Neural cell (in vitro differentiated cells): ENCODE measurements at regions not wholly inside any gene's neighbourhood (a gene's known extent, or its start where the extent isn't known, plus 50 kb on each side); places are given as distances from the start of the nearest gene placed in this dataset.

Experiments used
- H2AFZ ChIP-seq: fragments of 200-600, 300-800 bp; sonication (generic), shearing (Covaris generic); 2 replicates; pipeline ENCODE4 v1.6.0; 2014; ENCODE audit warnings: low read depth, mild to moderate bottlenecking, antibody characterized with exemption, low read length, moderate library complexity
- H3F3A ChIP-seq: fragments of 200-600 bp; shearing (Covaris generic); 2 replicates; pipeline ENCODE4 v1.6.1; 2016; ENCODE audit warnings: mild to moderate bottlenecking, moderate library complexity, mixed read lengths, antibody characterized with exemption, low read length; ENCODE audit not compliant: insufficient read depth, poor library complexity, severe bottlenecking
- H3K27ac ChIP-seq: fragments of 200-600, 300-800 bp; sonication (generic), shearing (Covaris generic); 2 replicates; pipeline ENCODE4 v1.5.1; 2014; ENCODE audit warnings: mild to moderate bottlenecking, low read length, moderate library complexity
- H3K27me3 ChIP-seq: fragments of 300-800, 200-600 bp; sonication (generic), shearing (Covaris generic); 2 replicates; pipeline ENCODE4 v1.6.0; 2014; ENCODE audit warnings: mild to moderate bottlenecking, low read depth, low read length, moderate library complexity; ENCODE audit not compliant: insufficient read depth
- H3K36me3 ChIP-seq: fragments of 300-800, 200-600 bp; sonication (generic), shearing (Covaris generic); 2 replicates; pipeline ENCODE4 v1.5.1; 2014; ENCODE audit warnings: mild to moderate bottlenecking, antibody characterized with exemption, low read length, moderate library complexity; ENCODE audit not compliant: insufficient read depth
- H3K4me2 ChIP-seq: fragments of 300-800, 200-600 bp; sonication (generic), shearing (Covaris generic); 2 replicates; pipeline ENCODE4 v1.6.0; 2014; ENCODE audit warnings: mild to moderate bottlenecking, low read length
- H3K4me3 ChIP-seq: fragments of 300-800, 200-600 bp; sonication (generic), shearing (Covaris generic); 2 replicates; pipeline ENCODE4 v1.5.1; 2014; ENCODE audit warnings: mild to moderate bottlenecking, low read length, moderate library complexity
- H3K79me2 ChIP-seq: fragments of 200-600 bp; shearing (Covaris generic); replicated peaks from 2 replicates; pipeline ENCODE4 v1.6.0; 2014; ENCODE audit warnings: mild to moderate bottlenecking, low read length, moderate library complexity; ENCODE audit not compliant: insufficient read depth
- H3K9ac ChIP-seq: fragments of 300-800, 200-600 bp; sonication (generic), shearing (Covaris generic); 2 replicates; pipeline ENCODE4 v1.6.1; 2016; ENCODE audit warnings: mild to moderate bottlenecking, low read length, mixed read lengths
- H3K9me2 ChIP-seq: fragments of 200-600 bp; shearing (Covaris generic); 2 replicates; pipeline ENCODE4 v1.6.1; 2016; ENCODE audit warnings: mild to moderate bottlenecking, low read length, mixed read lengths; ENCODE audit not compliant: insufficient read depth
- H3K9me3 ChIP-seq: fragments of 200-600, 300-800 bp; sonication (generic), shearing (Covaris generic); 2 replicates; pipeline ENCODE4 v1.6.1; 2016; ENCODE audit warnings: mild to moderate bottlenecking, mixed run types, low read length, moderate library complexity, mixed read lengths
- H4K20me1 ChIP-seq: fragments of 200-600 bp; shearing (Covaris generic); 2 replicates; pipeline ENCODE4 v1.6.1; 2016; ENCODE audit warnings: mild to moderate bottlenecking, mixed run types; ENCODE audit not compliant: insufficient read depth
- EP300 ChIP-seq: fragments of 450-650 bp; conservative IDR thresholded peaks from 2 replicates; pipeline ENCODE4 v1.6.1; 2014; ENCODE audit warnings: antibody characterized with exemption, mild to moderate bottlenecking, moderate library complexity; ENCODE audit not compliant: poor library complexity, severe bottlenecking
- EZH2 ChIP-seq: fragments of 200-600, 300-800 bp; shearing (Covaris generic), sonication (generic); IDR thresholded peaks from 2 replicates; pipeline ENCODE4 v1.6.1; 2014; ENCODE audit warnings: antibody characterized with exemption, low read length, borderline replicate concordance, mild to moderate bottlenecking; ENCODE audit not compliant: insufficient read depth, poor library complexity, severe bottlenecking
- MXI1 ChIP-seq: fragments of 450-650 bp; conservative IDR thresholded peaks from 2 replicates; pipeline ENCODE4 v1.6.1; 2014; ENCODE audit warnings: antibody characterized with exemption, mild to moderate bottlenecking; ENCODE audit not compliant: poor library complexity, severe bottlenecking
- POLR2AphosphoS5 ChIP-seq: IDR thresholded peaks from 2 replicates; pipeline ENCODE4 v1.6.1; 2012
- RAD21 ChIP-seq: fragments of 450-650 bp; conservative IDR thresholded peaks from 2 replicates; pipeline ENCODE4 v1.6.1; 2014; ENCODE audit warnings: antibody characterized with exemption, mild to moderate bottlenecking, moderate library complexity
- SMC3 ChIP-seq: fragments of 450-650 bp; conservative IDR thresholded peaks from 2 replicates; pipeline ENCODE4 v1.6.1; 2014; ENCODE audit warnings: antibody characterized with exemption, mild to moderate bottlenecking, moderate library complexity; ENCODE audit not compliant: poor library complexity
- TAF1 ChIP-seq: IDR thresholded peaks from 2 replicates; pipeline ENCODE4 v1.6.1; 2012; ENCODE audit warnings: low read depth
- small RNA-seq, 3 experiments: library from RNA; depleted of rRNA; stranded (forward); fragments of <200 nt; gene quantifications; one replicate each; pipeline ENCODE3, GENCODE V24; 2012
- TF ChIP-seq, protein P1 (sequence below): fragments of 450-650 bp; IDR thresholded peaks from 2 replicates; pipeline ENCODE4 v1.5.1; 2014; ENCODE audit warnings: antibody characterized with exemption, mild to moderate bottlenecking, moderate library complexity; ENCODE audit not compliant: poor library complexity, severe bottlenecking
- TF ChIP-seq, protein P2 (sequence below): IDR thresholded peaks from 2 replicates; pipeline ENCODE4 v1.6.1; 2012; ENCODE audit warnings: borderline replicate concordance

DNA sequence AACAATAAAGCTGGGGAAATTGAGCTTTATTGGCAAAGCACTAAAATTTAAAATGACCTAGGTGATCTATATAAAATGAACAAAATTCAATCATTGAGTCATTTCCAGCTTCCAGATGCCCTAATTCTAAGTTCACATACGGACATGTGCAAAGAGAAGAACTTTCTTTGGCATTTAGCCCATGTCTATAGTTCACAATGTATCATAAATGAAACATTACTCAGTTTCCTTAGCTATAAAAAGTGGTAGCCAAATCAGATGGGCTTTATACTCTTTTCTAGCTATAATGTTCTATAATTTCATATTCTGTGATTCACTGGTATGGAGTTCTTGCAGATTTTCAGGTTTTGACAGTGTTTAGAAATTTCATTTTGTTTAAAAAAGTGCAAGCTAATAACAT lies 327.4 kb downstream of the KCTD8 start:
- H3K27ac ChIP-seq, result no peak overlapping the region

More for the DNA sequence above, 327.4 kb downstream of the KCTD8 start:
- H4K20me1 ChIP-seq, result no peaks in the 10 kb centered on the region
- TF ChIP-seq, protein P1, sequence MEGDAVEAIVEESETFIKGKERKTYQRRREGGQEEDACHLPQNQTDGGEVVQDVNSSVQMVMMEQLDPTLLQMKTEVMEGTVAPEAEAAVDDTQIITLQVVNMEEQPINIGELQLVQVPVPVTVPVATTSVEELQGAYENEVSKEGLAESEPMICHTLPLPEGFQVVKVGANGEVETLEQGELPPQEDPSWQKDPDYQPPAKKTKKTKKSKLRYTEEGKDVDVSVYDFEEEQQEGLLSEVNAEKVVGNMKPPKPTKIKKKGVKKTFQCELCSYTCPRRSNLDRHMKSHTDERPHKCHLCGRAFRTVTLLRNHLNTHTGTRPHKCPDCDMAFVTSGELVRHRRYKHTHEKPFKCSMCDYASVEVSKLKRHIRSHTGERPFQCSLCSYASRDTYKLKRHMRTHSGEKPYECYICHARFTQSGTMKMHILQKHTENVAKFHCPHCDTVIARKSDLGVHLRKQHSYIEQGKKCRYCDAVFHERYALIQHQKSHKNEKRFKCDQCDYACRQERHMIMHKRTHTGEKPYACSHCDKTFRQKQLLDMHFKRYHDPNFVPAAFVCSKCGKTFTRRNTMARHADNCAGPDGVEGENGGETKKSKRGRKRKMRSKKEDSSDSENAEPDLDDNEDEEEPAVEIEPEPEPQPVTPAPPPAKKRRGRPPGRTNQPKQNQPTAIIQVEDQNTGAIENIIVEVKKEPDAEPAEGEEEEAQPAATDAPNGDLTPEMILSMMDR, result no peak
- TF ChIP-seq EP300 (no peak), SMC3 (no peak), MXI1 (no peak), POLR2AphosphoS5 (no peak), TAF1 (no peak), EZH2 (no peak), RAD21 (no peak)
- TF ChIP-seq, protein P2, sequence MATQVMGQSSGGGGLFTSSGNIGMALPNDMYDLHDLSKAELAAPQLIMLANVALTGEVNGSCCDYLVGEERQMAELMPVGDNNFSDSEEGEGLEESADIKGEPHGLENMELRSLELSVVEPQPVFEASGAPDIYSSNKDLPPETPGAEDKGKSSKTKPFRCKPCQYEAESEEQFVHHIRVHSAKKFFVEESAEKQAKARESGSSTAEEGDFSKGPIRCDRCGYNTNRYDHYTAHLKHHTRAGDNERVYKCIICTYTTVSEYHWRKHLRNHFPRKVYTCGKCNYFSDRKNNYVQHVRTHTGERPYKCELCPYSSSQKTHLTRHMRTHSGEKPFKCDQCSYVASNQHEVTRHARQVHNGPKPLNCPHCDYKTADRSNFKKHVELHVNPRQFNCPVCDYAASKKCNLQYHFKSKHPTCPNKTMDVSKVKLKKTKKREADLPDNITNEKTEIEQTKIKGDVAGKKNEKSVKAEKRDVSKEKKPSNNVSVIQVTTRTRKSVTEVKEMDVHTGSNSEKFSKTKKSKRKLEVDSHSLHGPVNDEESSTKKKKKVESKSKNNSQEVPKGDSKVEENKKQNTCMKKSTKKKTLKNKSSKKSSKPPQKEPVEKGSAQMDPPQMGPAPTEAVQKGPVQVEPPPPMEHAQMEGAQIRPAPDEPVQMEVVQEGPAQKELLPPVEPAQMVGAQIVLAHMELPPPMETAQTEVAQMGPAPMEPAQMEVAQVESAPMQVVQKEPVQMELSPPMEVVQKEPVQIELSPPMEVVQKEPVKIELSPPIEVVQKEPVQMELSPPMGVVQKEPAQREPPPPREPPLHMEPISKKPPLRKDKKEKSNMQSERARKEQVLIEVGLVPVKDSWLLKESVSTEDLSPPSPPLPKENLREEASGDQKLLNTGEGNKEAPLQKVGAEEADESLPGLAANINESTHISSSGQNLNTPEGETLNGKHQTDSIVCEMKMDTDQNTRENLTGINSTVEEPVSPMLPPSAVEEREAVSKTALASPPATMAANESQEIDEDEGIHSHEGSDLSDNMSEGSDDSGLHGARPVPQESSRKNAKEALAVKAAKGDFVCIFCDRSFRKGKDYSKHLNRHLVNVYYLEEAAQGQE, result no peak
- no peaks in the 10 kb centered on the region for H3F3A ChIP-seq
- H3K36me3 ChIP-seq, result no peaks in the 10 kb centered on the region
- no peak overlapping the region for H3K9ac ChIP-seq
- no peak overlapping the region for H3K4me2 ChIP-seq
- H3K9me2 ChIP-seq, result no peaks in the 10 kb centered on the region
- H3K4me3 ChIP-seq, result no peak overlapping the region
- no peaks in the 10 kb centered on the region for H3K79me2 ChIP-seq
- peak overlapping the region; percentile 6 for H2AFZ ChIP-seq
- no peaks in the 10 kb centered on the region for H3K27me3 ChIP-seq
- no peaks in the 10 kb centered on the region for H3K9me3 ChIP-seq

Small RNAs in the stretch of these regions (small RNA-seq; reads per million reads assigned to genes)
- gene AC098590.2 (0 reads per million in 3 experiments), gene RN7SL193P (0 reads per million in 3 experiments)
